Endothelial cell (in vitro differentiated cells): ENCODE measurements at regions not wholly inside any gene's neighbourhood (a gene's known extent, or its start where the extent isn't known, plus 50 kb on each side); places are given as distances from the start of the nearest gene placed in this dataset.
"Not testable (repeated sequence)": the region's sequence is repeated elsewhere in the genome, so short reads cannot be mapped to it uniquely, and the experiment has no call there.

ENCODE experiments used
- DNase-seq: peaks from one replicate; pipeline ENCODE4 v3.0.0; 2021; ENCODE audit warnings: low spot score
- H3K27ac Mint-ChIP-seq: one replicate; pipeline ENCODE4 v1.8.0; 2021; ENCODE audit warnings: mixed read lengths, inconsistent platforms; ENCODE audit not compliant: unreplicated experiment
- H3K27me3 Mint-ChIP-seq: one replicate; pipeline ENCODE4 v1.8.0; 2021; ENCODE audit warnings: mild to moderate bottlenecking, moderate library complexity, mixed read lengths, inconsistent platforms; ENCODE audit not compliant: unreplicated experiment
- H3K36me3 Mint-ChIP-seq: one replicate; pipeline ENCODE4 v1.8.0; 2021; ENCODE audit warnings: mild to moderate bottlenecking, low read depth, mixed read lengths, inconsistent platforms; ENCODE audit not compliant: unreplicated experiment
- H3K4me1 Mint-ChIP-seq: one replicate; pipeline ENCODE4 v1.8.0; 2021; ENCODE audit warnings: mild to moderate bottlenecking, mixed read lengths, inconsistent platforms; ENCODE audit not compliant: unreplicated experiment
- H3K4me3 Mint-ChIP-seq: one replicate; pipeline ENCODE4 v1.8.0; 2021; ENCODE audit warnings: mild to moderate bottlenecking, mixed read lengths, inconsistent platforms; ENCODE audit not compliant: unreplicated experiment
- H3K9me3 Mint-ChIP-seq: one replicate; pipeline ENCODE4 v1.8.0; 2021; ENCODE audit warnings: mixed read lengths, inconsistent platforms; ENCODE audit not compliant: unreplicated experiment
- TF ChIP-seq, protein P1 (sequence below): fragments of 200-600 bp; sonication (generic); IDR thresholded peaks from one replicate; pipeline ENCODE4 v1.5.0; 2021; ENCODE audit warnings: antibody characterized with exemption; ENCODE audit not compliant: unreplicated experiment

DNA sequence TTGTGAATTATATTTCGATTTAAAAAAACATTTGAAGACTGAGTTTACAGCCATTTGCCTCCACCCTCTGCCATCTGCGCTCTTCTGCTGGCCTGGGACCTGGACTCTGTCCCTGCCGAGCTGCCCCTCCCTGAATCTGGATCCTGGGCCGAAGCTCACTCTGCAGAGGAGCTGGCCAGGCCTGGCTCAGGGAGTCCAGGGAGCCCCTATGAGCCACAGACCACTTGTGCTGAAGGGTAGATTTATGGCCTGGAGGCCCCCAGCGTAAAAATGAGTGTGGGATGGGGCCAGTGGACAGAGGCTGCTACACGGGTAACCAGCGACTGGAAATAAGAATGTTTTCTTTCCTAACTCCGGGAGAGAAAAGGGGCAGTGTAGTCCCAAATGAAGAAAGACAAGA is 129.8 kb downstream of the FGF18 start:
- Mint-ChIP-seq H3K4me3 (no peak overlapping the region), H3K27ac (no peak overlapping the region), H3K4me1 (no peaks in the 10 kb centered on the region), H3K27me3 (peaks cover 3% of the 10 kb centered on the region), H3K36me3 (no peaks in the 10 kb centered on the region), H3K9me3 (no peaks in the 10 kb centered on the region)
- no peak for DNase-seq
- TF ChIP-seq, protein P1, sequence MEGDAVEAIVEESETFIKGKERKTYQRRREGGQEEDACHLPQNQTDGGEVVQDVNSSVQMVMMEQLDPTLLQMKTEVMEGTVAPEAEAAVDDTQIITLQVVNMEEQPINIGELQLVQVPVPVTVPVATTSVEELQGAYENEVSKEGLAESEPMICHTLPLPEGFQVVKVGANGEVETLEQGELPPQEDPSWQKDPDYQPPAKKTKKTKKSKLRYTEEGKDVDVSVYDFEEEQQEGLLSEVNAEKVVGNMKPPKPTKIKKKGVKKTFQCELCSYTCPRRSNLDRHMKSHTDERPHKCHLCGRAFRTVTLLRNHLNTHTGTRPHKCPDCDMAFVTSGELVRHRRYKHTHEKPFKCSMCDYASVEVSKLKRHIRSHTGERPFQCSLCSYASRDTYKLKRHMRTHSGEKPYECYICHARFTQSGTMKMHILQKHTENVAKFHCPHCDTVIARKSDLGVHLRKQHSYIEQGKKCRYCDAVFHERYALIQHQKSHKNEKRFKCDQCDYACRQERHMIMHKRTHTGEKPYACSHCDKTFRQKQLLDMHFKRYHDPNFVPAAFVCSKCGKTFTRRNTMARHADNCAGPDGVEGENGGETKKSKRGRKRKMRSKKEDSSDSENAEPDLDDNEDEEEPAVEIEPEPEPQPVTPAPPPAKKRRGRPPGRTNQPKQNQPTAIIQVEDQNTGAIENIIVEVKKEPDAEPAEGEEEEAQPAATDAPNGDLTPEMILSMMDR = no peak

DNA sequence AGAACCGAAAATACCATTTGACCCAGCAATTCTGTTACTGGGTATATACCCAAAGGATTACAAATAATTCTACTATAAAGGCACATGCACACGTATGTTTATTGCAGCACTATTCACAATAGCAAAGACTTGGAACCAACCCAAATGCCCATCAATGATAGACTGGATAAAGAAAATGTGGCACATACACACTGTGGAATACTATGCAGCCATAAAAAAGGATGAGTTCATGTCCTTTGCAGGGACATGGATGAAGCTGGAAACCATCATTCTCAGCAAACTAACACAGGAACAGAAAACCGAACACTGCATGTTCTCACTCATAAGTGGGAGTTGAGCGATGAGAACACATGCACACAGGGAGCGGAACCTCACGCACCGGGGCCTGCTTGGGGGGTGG is 134.4 kb downstream of the FGF18 start:
- H3K36me3 Mint-ChIP-seq, DNase-seq, H3K27me3 Mint-ChIP-seq, H3K4me3 Mint-ChIP-seq, H3K27ac Mint-ChIP-seq, H3K9me3 Mint-ChIP-seq, H3K4me1 Mint-ChIP-seq: not testable (repeated sequence)

DNA sequence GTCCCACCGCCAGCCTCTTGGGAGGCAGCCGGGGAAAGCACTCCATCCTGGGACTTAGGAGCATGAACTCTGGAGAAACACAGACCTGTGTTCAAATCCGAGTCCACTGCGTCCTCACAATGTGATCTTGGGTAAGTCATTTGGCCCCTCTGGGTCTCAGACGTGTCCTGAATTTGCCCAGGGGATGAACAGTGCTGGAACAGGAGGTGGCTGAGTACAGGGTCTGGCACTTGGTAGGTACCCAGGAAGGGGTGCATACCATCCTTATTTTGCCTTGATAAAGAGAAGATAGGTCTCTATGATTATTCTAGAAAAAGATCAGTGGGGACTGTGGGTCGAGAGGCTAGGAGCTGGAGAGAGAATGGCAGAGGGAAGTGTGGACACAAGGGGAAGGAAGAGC is 135.7 kb downstream of the FGF18 start:
- Mint-ChIP-seq H3K27ac (no peak overlapping the region), H3K27me3 (peaks cover 1% of the 10 kb centered on the region), H3K4me3 (no peak overlapping the region), H3K4me1 (no peaks in the 10 kb centered on the region), H3K36me3 (no peaks in the 10 kb centered on the region), H3K9me3 (no peaks in the 10 kb centered on the region)
- TF ChIP-seq, protein P1 = no peak
- no peak for DNase-seq

GRCh38 chr5:171562822-171563221 is 143.4 kb downstream of the FGF18 start:
- peaks cover 7% of the 10 kb centered on the region for H3K4me1 Mint-ChIP-seq
- H3K27ac Mint-ChIP-seq = no peak overlapping the region
- TF ChIP-seq, protein P1 = no peak
- no peak for DNase-seq
- no peaks in the 10 kb centered on the region for H3K36me3 Mint-ChIP-seq
- no peaks in the 10 kb centered on the region for H3K9me3 Mint-ChIP-seq
- no peaks in the 10 kb centered on the region for H3K27me3 Mint-ChIP-seq
- no peak overlapping the region for H3K4me3 Mint-ChIP-seq

- Mint-ChIP-seq H3K36me3 (peaks cover 5% of the 10 kb centered on the region), H3K4me1 (peaks cover 11% of the 10 kb centered on the region), H3K27me3 (peaks cover 3% of the 10 kb centered on the region), H3K4me3 (no peak overlapping the region), H3K9me3 (no peaks in the 10 kb centered on the region), H3K27ac (no peak overlapping the region)
- no peak for DNase-seq
- TF ChIP-seq, protein P1 = no peak
Observed at GRCh38 chr5:171568389-171568788, 148.9 kb downstream of the FGF18 start.
